SJSA1 (cell line): ENCODE measurements at regions not wholly inside any gene's neighbourhood (a gene's known extent, or its start where the extent isn't known, plus 50 kb on each side); places are given as distances from the start of the nearest gene placed in this dataset.
"Not testable (repeated sequence)": the region's sequence is repeated elsewhere in the genome, so short reads cannot be mapped to it uniquely, and the experiment has no call there.

Experiments
- DNase-seq, 2 experiments: peaks; one replicate each; pipeline ENCODE4 v3.0.0-alpha.2; 2015 to 2020; ENCODE audit warnings: low spot score in 2 of 2, low read depth in 1 of 2
- H3K27ac ChIP-seq: fragments of 250-450 bp; sonication (Bioruptor Pico); 2 replicates; pipeline ENCODE4 v1.5.1; 2020; ENCODE audit warnings: mild to moderate bottlenecking, moderate library complexity
- H3K27me3 ChIP-seq: fragments of 250-450 bp; sonication (Bioruptor Pico); replicated peaks from 2 replicates; pipeline ENCODE4 v1.5.1; 2020; ENCODE audit warnings: mild to moderate bottlenecking, moderate library complexity
- H3K36me3 ChIP-seq: fragments of 250-450 bp; sonication (Bioruptor Pico); 2 replicates; pipeline ENCODE4 v1.5.1; 2020; ENCODE audit warnings: mild to moderate bottlenecking
- H3K4me1 ChIP-seq: fragments of 250-450 bp; sonication (Bioruptor Pico); replicated peaks from 2 replicates; pipeline ENCODE4 v1.6.1; 2021; ENCODE audit warnings: mild to moderate bottlenecking
- H3K4me3 ChIP-seq: fragments of 250-450 bp; sonication (Bioruptor Pico); 2 replicates; pipeline ENCODE4 v1.5.1; 2020; ENCODE audit warnings: mild to moderate bottlenecking
- H3K9me3 ChIP-seq: fragments of 250-450 bp; sonication (Bioruptor Pico); replicated peaks from 2 replicates; pipeline ENCODE4 v1.5.1; 2020; ENCODE audit warnings: mild to moderate bottlenecking

GRCh38 chr10:30172091-30172490, 112.7 kb upstream of the JCAD start:
- Histone ChIP-seq H3K36me3 (no peaks in the 10 kb centered on the region), H3K4me3 (no peak overlapping the region), H3K4me1 (peaks cover 52% of the 10 kb centered on the region), H3K27me3 (no peaks in the 10 kb centered on the region), H3K9me3 (no peaks in the 10 kb centered on the region), H3K27ac (peak overlapping the region; percentile 5; the same call in 1 of the 2 replicates)
- no peak for DNase-seq

GRCh38 chr10:30171601-30172000, 112.2 kb upstream of the JCAD start:
- no peak overlapping the region for H3K4me3 ChIP-seq
- H3K9me3 ChIP-seq, result no peaks in the 10 kb centered on the region
- H3K36me3 ChIP-seq, result no peaks in the 10 kb centered on the region
- peaks cover 47% of the 10 kb centered on the region for H3K4me1 ChIP-seq
- H3K27ac ChIP-seq, result no peak overlapping the region
- H3K27me3 ChIP-seq, result no peaks in the 10 kb centered on the region
- DNase-seq, result peak in 1 of 2 experiments; percentile 7

DNA sequence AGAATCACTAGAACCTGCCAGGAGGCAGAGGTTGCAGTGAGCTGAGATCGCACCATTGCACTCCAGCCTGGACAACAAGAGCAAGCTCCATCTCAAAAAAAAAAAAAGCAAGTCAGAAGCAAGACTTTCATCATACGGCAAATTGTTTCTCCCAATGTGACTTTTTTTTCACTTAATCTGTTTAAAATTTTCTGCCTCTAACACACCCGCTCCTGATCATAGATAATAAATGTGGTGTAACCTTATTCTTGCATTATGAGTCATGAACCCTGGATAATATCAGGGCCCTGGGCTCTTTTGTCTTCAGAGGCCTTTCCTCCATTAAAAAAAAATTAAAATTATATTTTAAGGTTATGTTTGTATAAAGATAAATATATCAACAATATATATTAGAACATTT, 111.4 kb upstream of the JCAD start:
- Histone ChIP-seq H3K36me3 (no peaks in the 10 kb centered on the region), H3K27me3 (no peaks in the 10 kb centered on the region), H3K9me3 (no peaks in the 10 kb centered on the region), H3K27ac (no peak overlapping the region), H3K4me3 (no peak overlapping the region), H3K4me1 (peaks cover 39% of the 10 kb centered on the region)
- no peak for DNase-seq

- no peaks in the 10 kb centered on the region for H3K36me3 ChIP-seq
- no peak overlapping the region for H3K4me3 ChIP-seq
- H3K27ac ChIP-seq, result no peak overlapping the region
- H3K27me3 ChIP-seq, result no peaks in the 10 kb centered on the region
- DNase-seq, result no peak
- peaks cover 39% of the 10 kb centered on the region for H3K4me1 ChIP-seq
- no peaks in the 10 kb centered on the region for H3K9me3 ChIP-seq
These were observed 110.8 kb upstream of the JCAD start for GRCh38 chr10:30170146-30170545.

GRCh38 chr10:30169342-30169741, 110.0 kb upstream of the JCAD start:
- Histone ChIP-seq H3K4me1 (peaks cover 35% of the 10 kb centered on the region), H3K27me3 (no peaks in the 10 kb centered on the region), H3K36me3 (no peaks in the 10 kb centered on the region), H3K27ac (no peak overlapping the region), H3K4me3 (no peak overlapping the region), H3K9me3 (no peaks in the 10 kb centered on the region)
- no peak for DNase-seq

- DNase-seq, result peak in 1 of 2 experiments; percentile 30
- Histone ChIP-seq H3K27ac (no peak overlapping the region), H3K4me1 (peaks cover 19% of the 10 kb centered on the region), H3K9me3 (no peaks in the 10 kb centered on the region), H3K36me3 (no peaks in the 10 kb centered on the region), H3K4me3 (no peak overlapping the region), H3K27me3 (no peaks in the 10 kb centered on the region)
These were observed 107.5 kb upstream of the JCAD start for GRCh38 chr10:30166929-30167328.

- H3K9me3 ChIP-seq, H3K36me3 ChIP-seq, H3K27me3 ChIP-seq, H3K27ac ChIP-seq, H3K4me1 ChIP-seq, H3K4me3 ChIP-seq: not testable (repeated sequence)
- peak in 1 of 2 experiments; percentile 6 for DNase-seq
These were observed 104.0 kb upstream of the JCAD start for GRCh38 chr10:30163410-30163809.

GRCh38 chr10:30162796-30163195, 103.4 kb upstream of the JCAD start:
- H3K4me3 ChIP-seq, H3K4me1 ChIP-seq, H3K27me3 ChIP-seq, H3K27ac ChIP-seq, H3K36me3 ChIP-seq, H3K9me3 ChIP-seq: not testable (repeated sequence)
- DNase-seq, result peak in 1 of 2 experiments; percentile 25

- H3K4me1 ChIP-seq, result no peaks in the 10 kb centered on the region
- H3K9me3 ChIP-seq, result no peaks in the 10 kb centered on the region
- no peak overlapping the region for H3K27ac ChIP-seq
- DNase-seq, result peak in 1 of 2 experiments; percentile 8
- H3K4me3 ChIP-seq, result no peak overlapping the region
- H3K36me3 ChIP-seq, result no peaks in the 10 kb centered on the region
- no peaks in the 10 kb centered on the region for H3K27me3 ChIP-seq
These were observed 101.0 kb upstream of the JCAD start for GRCh38 chr10:30160271-30160982.

- not testable (repeated sequence) for DNase-seq, H3K27me3 ChIP-seq, H3K36me3 ChIP-seq, H3K27ac ChIP-seq, H3K4me1 ChIP-seq, H3K9me3 ChIP-seq, H3K4me3 ChIP-seq
These were observed 100.2 kb upstream of the JCAD start for GRCh38 chr10:30159614-30160013.

- no peak for DNase-seq
- Histone ChIP-seq H3K27ac (no peak overlapping the region), H3K27me3 (no peaks in the 10 kb centered on the region), H3K36me3 (no peaks in the 10 kb centered on the region), H3K9me3 (no peaks in the 10 kb centered on the region), H3K4me3 (no peak overlapping the region), H3K4me1 (no peaks in the 10 kb centered on the region)
These were observed 99.1 kb upstream of the JCAD start for GRCh38 chr10:30158325-30158960.

- H3K36me3 ChIP-seq, result no peaks in the 10 kb centered on the region
- DNase-seq, result no peak
These were observed 96.0 kb upstream of the JCAD start for GRCh38 chr10:30155401-30155800.

GRCh38 chr10:30154561-30154960, 95.2 kb upstream of the JCAD start:
- DNase-seq, result no peak
- Histone ChIP-seq H3K27ac (no peak overlapping the region), H3K4me1 (peaks cover 9% of the 10 kb centered on the region), H3K4me3 (no peak overlapping the region), H3K36me3 (no peaks in the 10 kb centered on the region), H3K27me3 (no peaks in the 10 kb centered on the region), H3K9me3 (no peaks in the 10 kb centered on the region)

More at GRCh38 chr10:30155401-30155800, 96.0 kb upstream of the JCAD start:
- no peak overlapping the region for H3K4me3 ChIP-seq
- H3K9me3 ChIP-seq, result no peaks in the 10 kb centered on the region
- peaks cover 9% of the 10 kb centered on the region for H3K4me1 ChIP-seq
- no peaks in the 10 kb centered on the region for H3K27me3 ChIP-seq
- H3K27ac ChIP-seq, result no peak overlapping the region

GRCh38 chr10:30154126-30154525, 94.7 kb upstream of the JCAD start:
- Histone ChIP-seq H3K27ac (no peak overlapping the region), H3K27me3 (no peaks in the 10 kb centered on the region), H3K4me3 (no peak overlapping the region), H3K4me1 (peaks cover 9% of the 10 kb centered on the region), H3K36me3 (no peaks in the 10 kb centered on the region), H3K9me3 (no peaks in the 10 kb centered on the region)
- DNase-seq, result no peak
